HG03175 (cell line): ENCODE measurements at regions not wholly inside any gene's neighbourhood (a gene's known extent, or its start where the extent isn't known, plus 50 kb on each side); places are given as distances from the start of the nearest gene placed in this dataset.

Experiments used
- ATAC-seq: cut with Tn5 transposase; IDR thresholded peaks from one replicate; pipeline ENCODE4 v1.9.1; 2021; ENCODE audit warnings: mild to moderate bottlenecking, moderate library complexity; ENCODE audit not compliant: unreplicated experiment

- ATAC-seq: no peak
Measured at GRCh38 chr3:87175732-87176131, 51.4 kb upstream of the CHMP2B start.

- ATAC-seq: no peak
Measured at GRCh38 chr3:87173776-87174175, 53.3 kb upstream of the CHMP2B start.

GRCh38 chr3:87173071-87173470, 54.0 kb upstream of the CHMP2B start:
- no peak for ATAC-seq

- ATAC-seq: peak; percentile 86
Measured at GRCh38 chr3:87167628-87168456, 59.3 kb upstream of the CHMP2B start.

- no peak for ATAC-seq
Measured at GRCh38 chr3:87164245-87164644, 62.9 kb upstream of the CHMP2B start.

GRCh38 chr3:87161851-87162250, 65.3 kb upstream of the CHMP2B start:
- ATAC-seq: no peak

GRCh38 chr3:87161417-87161816, 65.7 kb upstream of the CHMP2B start:
- ATAC-seq: no peak

- ATAC-seq: no peak
Measured at GRCh38 chr3:87161013-87161412, 66.1 kb upstream of the CHMP2B start.

- no peak for ATAC-seq
Measured at GRCh38 chr3:87158823-87159222, 68.3 kb upstream of the CHMP2B start.

- ATAC-seq: no peak
Measured at GRCh38 chr3:87148020-87148419, 79.1 kb upstream of the CHMP2B start.

GRCh38 chr3:87147562-87147961, 79.5 kb upstream of the CHMP2B start:
- no peak for ATAC-seq

- ATAC-seq: no peak
Measured at GRCh38 chr3:87145553-87145952, 81.6 kb upstream of the CHMP2B start.

GRCh38 chr3:87136066-87136596, 91.0 kb upstream of the CHMP2B start:
- ATAC-seq: no peak

- ATAC-seq: no peak
Measured at GRCh38 chr3:87135412-87135811, 91.7 kb upstream of the CHMP2B start.

- no peak for ATAC-seq
Measured at GRCh38 chr3:87132801-87133200, 94.3 kb upstream of the CHMP2B start.

GRCh38 chr3:87128006-87128405, 99.1 kb upstream of the CHMP2B start:
- ATAC-seq: no peak

GRCh38 chr3:87127281-87127680, 99.8 kb upstream of the CHMP2B start:
- ATAC-seq: no peak

GRCh38 chr3:87126321-87126720, 100.8 kb upstream of the CHMP2B start:
- no peak for ATAC-seq

GRCh38 chr3:87125116-87125515, 102.0 kb upstream of the CHMP2B start:
- ATAC-seq: no peak

GRCh38 chr3:87122766-87123165, 104.3 kb upstream of the CHMP2B start:
- ATAC-seq: no peak

- ATAC-seq: no peak
Measured at GRCh38 chr3:87121856-87122255, 105.3 kb upstream of the CHMP2B start.

GRCh38 chr3:87120881-87121280, 106.2 kb upstream of the CHMP2B start:
- ATAC-seq: no peak

GRCh38 chr3:87120236-87120635, 106.9 kb upstream of the CHMP2B start:
- ATAC-seq: no peak
